GM12878 (cell line): ENCODE measurements at regions not wholly inside any gene's neighbourhood (a gene's known extent, or its start where the extent isn't known, plus 50 kb on each side); places are given as distances from the start of the nearest gene placed in this dataset.

Experiments
- ATAC-seq: fragments of 200-7000 bp; cut with Tn5 transposase; 3 replicates; pipeline ENCODE4 v1.9.1; 2020; ENCODE audit warnings: mild to moderate bottlenecking, moderate library complexity
- BruUV-seq: library from RNA; stranded (reverse); fragments of 400-500 nt; replicated peaks from 2 replicates; lab custom pipeline; 2021; lab: Mats Ljungman, UMichigan
- CTCF ChIA-PET: fragments of 300-600 bp; sonication (Branson Sonifier 250); formaldehyde crosslinking; extraction: SDS; loops from one replicate; lab custom pipeline; 2021; ENCODE audit warnings: inconsistent platforms; lab: Yijun Ruan, JAX
- POLR2A ChIA-PET: fragments of 350-600 bp; formaldehyde crosslinking; extraction: SDS; loops from one replicate; lab custom pipeline; 2021; ENCODE audit warnings: inconsistent platforms; lab: Charles Lee
- RAD21 ChIA-PET: fragments of 300-600 bp; sonication (Branson Sonifier 250); formaldehyde crosslinking; loops from one replicate; lab custom pipeline; 2023; ENCODE audit warnings: antibody characterized with exemption; ENCODE audit not compliant: unreplicated experiment; lab: Charles Lee
- SMC1A ChIA-PET: fragments of 300-600 bp; sonication (Branson Sonifier 250); formaldehyde crosslinking; loops from one replicate; lab custom pipeline; 2023; ENCODE audit not compliant: unreplicated experiment, uncharacterized antibody; lab: Charles Lee
- DNase-seq: peaks from one replicate; pipeline ENCODE4 v3.0.0-alpha.2; 2011; ENCODE audit warnings: low read depth, low spot score
- FAIRE-seq: peaks from 3 replicates; lab custom pipeline; 2011; peaks lifted over from hg19 to GRCh38; lab: Jason Lieb, UNC
- H2AFZ ChIP-seq: 2 replicates; pipeline ENCODE4 v1.6.0; 2011; ENCODE audit warnings: low read depth, low read length, control low read depth; ENCODE audit not compliant: control insufficient read depth
- H3K27ac ChIP-seq: 2 replicates; pipeline ENCODE4 v1.5.1; 2011; ENCODE audit warnings: control low read depth; ENCODE audit not compliant: control insufficient read depth, insufficient read depth
- H3K27me3 ChIP-seq, 2 experiments: replicated peaks in 1 of 2; 2 replicates each; pipeline versions ENCODE4 v1.6.0 to v1.6.1; 2011; ENCODE audit warnings: low read length in 1 of 2; ENCODE audit not compliant: control insufficient read depth in 2 of 2, insufficient read depth in 2 of 2
- H3K36me3 ChIP-seq, 2 experiments: 2 replicates each; pipeline ENCODE4 v1.5.1; 2011; ENCODE audit warnings: low read length in 1 of 2; ENCODE audit not compliant: control insufficient read depth in 2 of 2, insufficient read depth in 2 of 2
- H3K4me1 ChIP-seq: 2 replicates; pipeline ENCODE4 v1.6.1; 2011; ENCODE audit warnings: mild to moderate bottlenecking, low read length, moderate library complexity, mixed read lengths; ENCODE audit not compliant: control insufficient read depth, insufficient read depth
- H3K4me2 ChIP-seq: 2 replicates; pipeline ENCODE4 v1.6.0; 2011; ENCODE audit warnings: control low read depth; ENCODE audit not compliant: control insufficient read depth, insufficient read depth
- H3K4me3 ChIP-seq: fragments of 200-600 bp; sonication (generic); 2 replicates; pipeline ENCODE4 v1.5.1; 2016
- H3K79me2 ChIP-seq: 2 replicates; pipeline ENCODE4 v1.6.0; 2011; ENCODE audit warnings: low read length; ENCODE audit not compliant: control insufficient read depth, insufficient read depth
- H3K9ac ChIP-seq: 2 replicates; pipeline ENCODE4 v1.8.0; 2011; ENCODE audit warnings: low read length, control low read depth, mixed read lengths; ENCODE audit not compliant: control insufficient read depth, insufficient read depth
- H3K9me3 ChIP-seq: replicated peaks from 3 replicates; pipeline ENCODE4 v1.5.1; 2011; ENCODE audit warnings: mild to moderate bottlenecking, low read length; ENCODE audit not compliant: control insufficient read depth, insufficient read depth
- H4K20me1 ChIP-seq: 2 replicates; pipeline ENCODE4 v1.6.0; 2011; ENCODE audit not compliant: control insufficient read depth, insufficient read depth
- ATF2 ChIP-seq: IDR thresholded peaks from 2 replicates; pipeline ENCODE4 v1.6.1; 2012; ENCODE audit warnings: low read length, inconsistent platforms
- CUX1 ChIP-seq: IDR thresholded peaks from 2 replicates; pipeline ENCODE4 v1.6.1; 2012; ENCODE audit warnings: improper control_type of control experiment, low read depth, low read length; ENCODE audit not compliant: insufficient replicate concordance
- ETV6 ChIP-seq, 2 experiments: fragments of 450-650 bp in 1 of 2; IDR thresholded peaks in 1 of 2; conservative IDR thresholded peaks in 1 of 2; 2 replicates each; pipeline ENCODE4 v1.6.1; 2014; ENCODE audit warnings: antibody characterized with exemption in 1 of 2, borderline replicate concordance in 1 of 2, low read depth in 1 of 2, mild to moderate bottlenecking in 1 of 2, moderate library complexity in 1 of 2
- IRF3 ChIP-seq: fragments of 450-650 bp; IDR thresholded peaks from 2 replicates; pipeline ENCODE4 v1.6.1; 2014; ENCODE audit warnings: mild to moderate bottlenecking
- WGBS: methylation state at CpG from one replicate; pipeline ENCODE4 v1.1.6; 2016; ENCODE audit warnings: low lambda C conversion rate; ENCODE audit not compliant: insufficient replicate concordance, insufficient coverage; ENCODE audit errors: missing lambda C conversion rate; 5-methylcytosine and 5-hydroxymethylcytosine counted together
- in situ Hi-C: fragments of 300-500 bp; cut with MboI; formaldehyde crosslinking; loops from 9 replicates; pipeline ENCODE4 v1.14.3; 2018; ENCODE audit warnings: mixed read lengths
- intact Hi-C: fragments of 100-400 bp; cut with micrococcal nuclease; formaldehyde crosslinking; loops from one replicate; pipeline ENCODE4 v1.14.2; 2022; ENCODE audit not compliant: unreplicated experiment
- TF ChIP-seq, protein P1 (sequence below): fragments of 450-650 bp; IDR thresholded peaks from 2 replicates; pipeline ENCODE4 v1.6.1; 2016; ENCODE audit warnings: mild to moderate bottlenecking, moderate library complexity, borderline replicate concordance

GRCh38 chr4:134043266-134043665 is 158.3 kb downstream of the PABPC4L start:
- POLR2A ChIA-PET = no interaction called here
- FAIRE-seq = no peak
- no peak overlapping the region for H3K27ac ChIP-seq
- no peak for DNase-seq
- no TSS peak for BruUV-seq
- no peak overlapping the region for H3K4me3 ChIP-seq
- no peak overlapping the region for H3K4me2 ChIP-seq
- H3K9ac ChIP-seq = no peak overlapping the region
- no peaks in the 10 kb centered on the region for H4K20me1 ChIP-seq
- intact Hi-C loops = no loop called here
- SMC1A ChIA-PET = no interaction called here
- ATAC-seq = no peak
- CTCF ChIA-PET = interaction anchor here (1.1 kb wide), 1 partner anchor 13 kb away, joined by 3 read pairs; no protein-coding TSS in a partner anchor
- WGBS = 12% methylated on average over 3 of the region's 3 CpGs
- in situ Hi-C loops = no loop called here
- no peaks in the 10 kb centered on the region for H3K36me3 ChIP-seq
- no peaks in the 10 kb centered on the region for H3K9me3 ChIP-seq
- no peak for TF ChIP-seq IRF3
- TF ChIP-seq CUX1 = no peak
- TF ChIP-seq ETV6 (conservative IDR thresholded peaks at IDR 0.05 in 1 of 2, IDR thresholded peaks at IDR 0.05 in 1 of 2; ENCODE audit: borderline replicate concordance in 1 of 2, low read depth in 1 of 2) = no peak
- TF ChIP-seq ATF2 = no peak
- TF ChIP-seq, protein P1, sequence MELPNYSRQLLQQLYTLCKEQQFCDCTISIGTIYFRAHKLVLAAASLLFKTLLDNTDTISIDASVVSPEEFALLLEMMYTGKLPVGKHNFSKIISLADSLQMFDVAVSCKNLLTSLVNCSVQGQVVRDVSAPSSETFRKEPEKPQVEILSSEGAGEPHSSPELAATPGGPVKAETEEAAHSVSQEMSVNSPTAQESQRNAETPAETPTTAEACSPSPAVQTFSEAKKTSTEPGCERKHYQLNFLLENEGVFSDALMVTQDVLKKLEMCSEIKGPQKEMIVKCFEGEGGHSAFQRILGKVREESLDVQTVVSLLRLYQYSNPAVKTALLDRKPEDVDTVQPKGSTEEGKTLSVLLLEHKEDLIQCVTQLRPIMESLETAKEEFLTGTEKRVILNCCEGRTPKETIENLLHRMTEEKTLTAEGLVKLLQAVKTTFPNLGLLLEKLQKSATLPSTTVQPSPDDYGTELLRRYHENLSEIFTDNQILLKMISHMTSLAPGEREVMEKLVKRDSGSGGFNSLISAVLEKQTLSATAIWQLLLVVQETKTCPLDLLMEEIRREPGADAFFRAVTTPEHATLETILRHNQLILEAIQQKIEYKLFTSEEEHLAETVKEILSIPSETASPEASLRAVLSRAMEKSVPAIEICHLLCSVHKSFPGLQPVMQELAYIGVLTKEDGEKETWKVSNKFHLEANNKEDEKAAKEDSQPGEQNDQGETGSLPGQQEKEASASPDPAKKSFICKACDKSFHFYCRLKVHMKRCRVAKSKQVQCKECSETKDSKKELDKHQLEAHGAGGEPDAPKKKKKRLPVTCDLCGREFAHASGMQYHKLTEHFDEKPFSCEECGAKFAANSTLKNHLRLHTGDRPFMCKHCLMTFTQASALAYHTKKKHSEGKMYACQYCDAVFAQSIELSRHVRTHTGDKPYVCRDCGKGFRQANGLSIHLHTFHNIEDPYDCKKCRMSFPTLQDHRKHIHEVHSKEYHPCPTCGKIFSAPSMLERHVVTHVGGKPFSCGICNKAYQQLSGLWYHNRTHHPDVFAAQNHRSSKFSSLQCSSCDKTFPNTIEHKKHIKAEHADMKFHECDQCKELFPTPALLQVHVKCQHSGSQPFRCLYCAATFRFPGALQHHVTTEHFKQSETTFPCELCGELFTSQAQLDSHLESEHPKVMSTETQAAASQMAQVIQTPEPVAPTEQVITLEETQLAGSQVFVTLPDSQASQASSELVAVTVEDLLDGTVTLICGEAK = peak; percentile 53; the same call in 1 of the 2 replicates
- H2AFZ ChIP-seq = no peak overlapping the region
- H3K27me3 ChIP-seq = no peaks in the 10 kb centered on the region
- no peaks in the 10 kb centered on the region for H3K79me2 ChIP-seq
- RAD21 ChIA-PET = no interaction called here
- H3K4me1 ChIP-seq = no peaks in the 10 kb centered on the region
